ENCODE measurements at regions not wholly inside any gene's neighbourhood (a gene's known extent, or its start where the extent isn't known, plus 50 kb on each side); places are given as distances from the start of the nearest gene placed in this dataset.

DNA sequence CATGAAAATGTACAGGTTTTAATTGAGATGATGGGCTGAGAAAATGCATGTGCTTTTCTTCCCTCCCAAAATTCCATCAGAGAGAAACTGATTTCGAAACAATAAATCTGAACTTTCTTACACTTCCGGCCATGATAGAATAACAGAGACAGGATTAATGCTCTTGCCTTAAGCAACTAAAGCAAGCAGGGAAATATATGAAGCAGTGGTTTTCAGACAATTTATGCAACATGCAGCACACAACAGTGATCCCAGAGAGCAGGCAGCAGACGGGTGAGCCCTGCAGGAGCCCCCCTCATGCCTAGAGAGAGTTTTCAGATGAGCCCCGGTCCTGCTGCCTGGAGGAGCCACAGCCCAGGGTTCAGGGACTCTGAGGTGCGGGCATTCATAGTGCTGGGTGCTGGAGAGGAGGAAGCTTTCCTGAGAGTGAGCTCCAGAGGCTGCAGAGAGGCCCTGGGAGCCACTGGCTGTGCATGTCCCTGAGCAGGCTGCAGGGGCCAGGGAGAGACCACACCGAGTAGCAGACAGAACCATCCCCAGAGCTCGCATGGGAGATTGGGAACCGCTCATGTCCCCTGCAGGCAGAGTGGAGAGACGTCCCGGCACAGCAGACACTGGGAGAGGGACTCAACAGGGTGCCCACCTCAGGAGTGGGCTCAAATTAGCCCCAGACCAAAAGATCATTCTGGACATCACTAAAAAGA is 143.5 kb downstream of the OLFM1 start:
- Histone ChIP-seq H3K27me3 (ENCODE audit: insufficient read depth, low read length) (no peaks in the 10 kb centered on the region), H3K4me3 (ENCODE audit: insufficient read depth, low read length) (no peak overlapping the region), H3K27ac (ENCODE audit: low read depth, low read length) (no peak overlapping the region), H3K9me3 (ENCODE audit: low read depth, low read length) (no peaks in the 10 kb centered on the region), H3K36me3 (ENCODE audit: insufficient read depth, low read length) (no peaks in the 10 kb centered on the region), H3K79me2 (ENCODE audit: insufficient read depth, low read length) (no peaks in the 10 kb centered on the region), H3K4me2 (ENCODE audit: insufficient read depth, low read length) (no peak overlapping the region), H3K4me1 (ENCODE audit: insufficient read depth, low read length) (no peaks in the 10 kb centered on the region), H4K20me1 (ENCODE audit: insufficient read depth, low read length) (no peaks in the 10 kb centered on the region), H2AFZ (ENCODE audit: low read length) (no peak overlapping the region)
- DNase-seq (ENCODE audit: insufficient read length, low spot score, missing footprints) = peak; percentile 53
- no peak for TF ChIP-seq CTCF (IDR thresholded peaks at IDR 0.05; ENCODE audit: extremely low read depth, low read depth, low read length)

GRCh38 chr9:135239100-135239768 is 151.8 kb downstream of the OLFM1 start:
- Histone ChIP-seq H3K4me2 (ENCODE audit: insufficient read depth, low read length) (no peak overlapping the region), H4K20me1 (ENCODE audit: insufficient read depth, low read length) (no peaks in the 10 kb centered on the region), H3K4me1 (ENCODE audit: insufficient read depth, low read length) (no peaks in the 10 kb centered on the region), H3K36me3 (ENCODE audit: insufficient read depth, low read length) (no peaks in the 10 kb centered on the region), H3K27me3 (ENCODE audit: insufficient read depth, low read length) (no peaks in the 10 kb centered on the region), H3K9me3 (ENCODE audit: low read depth, low read length) (no peaks in the 10 kb centered on the region), H3K27ac (ENCODE audit: low read depth, low read length) (no peak overlapping the region), H3K79me2 (ENCODE audit: insufficient read depth, low read length) (no peaks in the 10 kb centered on the region), H3K4me3 (ENCODE audit: insufficient read depth, low read length) (no peak overlapping the region), H2AFZ (ENCODE audit: low read length) (no peak overlapping the region)
- TF ChIP-seq CTCF (IDR thresholded peaks at IDR 0.05; ENCODE audit: extremely low read depth, low read depth, low read length) = no peak
- DNase-seq (ENCODE audit: insufficient read length, low spot score, missing footprints) = peak; percentile 38

GRCh38 chr9:135239769-135240141 is 152.3 kb downstream of the OLFM1 start:
- H3K27ac ChIP-seq (ENCODE audit: low read depth, low read length) = no peak overlapping the region
- H4K20me1 ChIP-seq (ENCODE audit: insufficient read depth, low read length) = no peaks in the 10 kb centered on the region
- no peak overlapping the region for H3K4me3 ChIP-seq (ENCODE audit: insufficient read depth, low read length)
- no peak for TF ChIP-seq CTCF (IDR thresholded peaks at IDR 0.05; ENCODE audit: extremely low read depth, low read depth, low read length)
- no peaks in the 10 kb centered on the region for H3K36me3 ChIP-seq (ENCODE audit: insufficient read depth, low read length)
- DNase-seq (ENCODE audit: insufficient read length, low spot score, missing footprints) = peak; percentile 77
- no peaks in the 10 kb centered on the region for H3K9me3 ChIP-seq (ENCODE audit: low read depth, low read length)
- H3K4me2 ChIP-seq (ENCODE audit: insufficient read depth, low read length) = no peak overlapping the region
- H3K4me1 ChIP-seq (ENCODE audit: insufficient read depth, low read length) = no peaks in the 10 kb centered on the region
- no peak overlapping the region for H2AFZ ChIP-seq (ENCODE audit: low read length)
- H3K79me2 ChIP-seq (ENCODE audit: insufficient read depth, low read length) = no peaks in the 10 kb centered on the region
- no peaks in the 10 kb centered on the region for H3K27me3 ChIP-seq (ENCODE audit: insufficient read depth, low read length)

- H3K4me2 ChIP-seq (ENCODE audit: insufficient read depth, low read length) = no peak overlapping the region
- no peaks in the 10 kb centered on the region for H3K79me2 ChIP-seq (ENCODE audit: insufficient read depth, low read length)
- H3K36me3 ChIP-seq (ENCODE audit: insufficient read depth, low read length) = no peaks in the 10 kb centered on the region
- H3K9me3 ChIP-seq (ENCODE audit: low read depth, low read length) = no peaks in the 10 kb centered on the region
- H3K4me1 ChIP-seq (ENCODE audit: insufficient read depth, low read length) = no peaks in the 10 kb centered on the region
- H4K20me1 ChIP-seq (ENCODE audit: insufficient read depth, low read length) = no peaks in the 10 kb centered on the region
- no peaks in the 10 kb centered on the region for H3K27me3 ChIP-seq (ENCODE audit: insufficient read depth, low read length)
- peak; percentile 23 for DNase-seq (ENCODE audit: insufficient read length, low spot score, missing footprints)
- no peak overlapping the region for H3K4me3 ChIP-seq (ENCODE audit: insufficient read depth, low read length)
- no peak overlapping the region for H2AFZ ChIP-seq (ENCODE audit: low read length)
- no peak for TF ChIP-seq CTCF (IDR thresholded peaks at IDR 0.05; ENCODE audit: extremely low read depth, low read depth, low read length)
- H3K27ac ChIP-seq (ENCODE audit: low read depth, low read length) = no peak overlapping the region
These were observed 152.8 kb downstream of the OLFM1 start for GRCh38 chr9:135240222-135240621.
